ENCODE measurements at regions not wholly inside any gene's neighbourhood (a gene's known extent, or its start where the extent isn't known, plus 50 kb on each side); places are given as distances from the start of the nearest gene placed in this dataset.
A peak's percentile ranks its signal among the peaks of the same experiment; 100 is the strongest.
"Not testable (repeated sequence)": the region's sequence is repeated elsewhere in the genome, so short reads cannot be mapped to it uniquely, and the experiment has no call there.

DNA sequence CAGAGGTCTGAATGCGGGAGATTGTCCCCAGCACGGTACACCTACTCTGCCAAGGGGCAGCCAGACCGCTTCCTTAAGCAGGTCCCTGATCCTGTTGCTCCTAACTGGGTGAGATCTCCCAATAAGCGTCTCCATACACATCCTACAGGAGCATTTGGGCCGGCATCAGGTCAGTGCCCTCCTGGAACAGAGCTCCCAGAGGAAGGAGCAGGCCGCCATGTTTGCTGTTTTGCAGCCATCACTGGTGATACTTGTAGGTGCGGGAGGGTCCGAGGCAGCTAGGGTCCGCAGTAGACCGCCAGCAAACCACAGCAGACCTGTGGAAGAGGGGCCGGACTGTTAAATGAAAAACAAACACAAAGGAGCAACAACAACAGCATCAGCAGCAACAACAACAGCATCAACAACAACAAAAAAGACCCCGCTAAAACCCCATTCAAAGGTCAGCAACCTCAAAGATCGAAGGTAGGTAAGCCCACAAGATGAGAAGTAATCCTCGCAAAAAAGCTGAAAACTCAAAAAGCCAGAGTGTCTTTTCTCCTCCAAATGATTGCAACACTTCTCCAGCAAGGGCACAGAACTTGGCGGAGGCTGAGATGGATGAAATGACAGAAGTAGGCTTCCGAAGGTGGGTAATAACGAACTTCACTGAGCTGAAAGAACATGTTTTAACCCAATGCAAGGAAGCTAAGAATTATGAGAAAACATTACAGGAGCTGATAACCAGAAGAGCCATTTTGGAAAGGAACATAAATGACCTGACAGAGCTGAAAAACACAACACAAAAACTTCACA, 79.0 kb upstream of the CDH7 start:
- no peak for DNase-seq

DNA sequence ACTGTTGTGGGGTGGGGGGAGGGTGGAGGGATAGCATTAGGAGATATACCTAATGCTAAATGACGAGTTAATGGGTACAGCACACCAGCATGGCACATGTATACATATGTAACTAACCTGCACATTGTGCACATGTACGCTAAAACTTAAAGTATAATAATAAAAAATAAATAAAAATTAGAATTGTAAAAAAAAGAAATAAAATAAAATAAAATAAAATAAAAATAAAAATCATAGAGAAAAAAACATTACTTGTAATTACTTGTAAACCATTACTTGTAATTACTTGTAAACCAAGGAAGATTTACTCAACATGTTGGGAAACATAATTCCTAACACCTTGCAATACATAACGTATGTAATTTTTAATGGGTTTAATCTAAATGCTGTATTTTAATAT, 80.7 kb upstream of the CDH7 start:
- DNase-seq = not testable (repeated sequence)

DNA sequence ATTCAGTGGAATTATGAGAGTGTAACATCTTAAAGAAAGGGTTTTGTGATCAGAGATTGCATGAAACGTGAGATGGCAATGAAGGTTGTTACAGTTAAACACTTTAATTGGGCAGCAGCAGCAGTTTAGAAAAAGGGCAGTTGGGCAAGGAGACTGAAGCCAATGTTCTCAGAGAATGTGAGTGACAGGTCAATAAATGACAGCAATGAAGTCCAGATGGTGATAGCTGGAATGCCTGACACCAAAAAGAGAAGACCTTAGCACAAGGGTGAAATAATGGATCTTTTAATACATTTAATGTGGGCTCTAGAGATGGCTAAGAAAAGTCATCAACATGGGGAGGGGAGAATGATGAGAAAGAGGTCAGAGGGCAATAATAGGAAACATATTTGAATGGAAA, 89.4 kb upstream of the CDH7 start:
- no peak for DNase-seq

DNA sequence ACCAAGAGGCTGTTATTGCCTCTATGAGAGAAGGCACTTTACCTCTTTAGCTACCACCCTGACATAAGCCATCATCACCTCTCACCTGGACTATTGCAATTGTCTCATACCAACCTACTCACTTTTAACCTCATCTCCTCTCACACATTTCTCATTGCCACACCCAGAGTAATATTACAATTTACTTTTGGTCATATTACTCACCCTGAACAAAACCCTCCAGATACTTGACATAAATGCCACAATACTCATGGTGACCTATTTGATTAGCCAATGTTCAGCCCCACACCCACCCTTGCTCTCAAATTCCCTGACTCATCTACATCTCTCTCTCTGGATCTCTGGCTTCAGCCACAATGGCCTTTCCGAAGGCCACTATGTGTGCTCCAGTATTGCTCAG, 90.9 kb upstream of the CDH7 start:
- DNase-seq = no peak

DNA sequence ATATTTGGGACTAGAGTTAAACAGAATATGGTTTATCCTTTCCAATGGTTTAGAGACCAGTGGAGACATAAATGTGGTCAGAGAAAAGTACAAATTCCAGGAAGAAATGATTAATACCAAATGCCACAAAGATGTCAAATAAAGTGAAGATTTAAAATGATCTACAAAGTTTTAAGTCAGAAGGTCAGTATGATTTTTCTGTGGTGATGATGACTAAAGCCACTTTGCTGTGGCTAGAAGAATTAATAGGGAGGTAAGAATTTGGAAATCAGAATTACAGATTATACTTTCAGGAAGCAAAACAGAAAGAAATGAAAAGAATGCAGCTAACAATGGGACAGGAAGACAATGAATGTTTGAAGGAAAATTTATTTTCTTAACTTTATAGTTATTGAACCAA, 91.5 kb upstream of the CDH7 start:
- DNase-seq = no peak

DNA sequence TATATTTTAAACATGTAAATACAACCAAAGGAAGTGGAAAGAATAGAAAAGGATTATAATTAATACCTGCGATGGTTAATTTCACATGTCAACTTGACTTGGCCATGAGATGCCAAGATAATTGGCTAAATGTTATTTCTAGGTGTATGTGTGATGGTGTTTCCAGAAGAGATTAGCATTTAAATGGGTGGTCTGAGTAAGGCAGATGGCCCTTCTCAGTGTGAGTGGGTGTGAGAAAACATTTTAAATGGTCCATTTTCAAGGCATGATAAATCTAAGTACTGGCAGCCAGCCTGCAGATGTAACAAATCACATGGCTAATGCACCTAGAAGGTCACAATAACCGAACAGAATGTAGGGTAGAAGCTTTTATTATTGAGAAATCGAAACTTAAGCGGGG, 99.6 kb upstream of the CDH7 start:
- no peak for DNase-seq

DNA sequence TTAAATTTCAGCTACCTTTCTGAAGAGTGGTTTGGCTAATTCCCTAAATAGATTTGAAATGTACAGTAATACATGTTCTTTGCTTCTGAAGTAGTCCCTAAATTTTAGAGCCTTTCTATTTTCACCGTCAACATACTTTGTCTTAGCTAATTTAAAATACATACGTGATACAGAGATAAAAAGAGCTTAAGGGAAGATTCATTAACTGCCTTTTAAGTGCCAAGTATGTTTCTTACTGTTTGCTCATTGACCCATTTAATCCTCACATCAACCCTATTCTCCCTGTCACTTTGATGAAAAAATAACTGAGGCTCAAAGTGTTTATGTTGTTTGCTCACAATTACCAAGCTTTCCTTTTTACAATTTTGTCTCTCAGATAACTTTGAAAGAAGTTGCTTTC, 118.6 kb upstream of the CDH7 start:
- DNase-seq = no peak

DNA sequence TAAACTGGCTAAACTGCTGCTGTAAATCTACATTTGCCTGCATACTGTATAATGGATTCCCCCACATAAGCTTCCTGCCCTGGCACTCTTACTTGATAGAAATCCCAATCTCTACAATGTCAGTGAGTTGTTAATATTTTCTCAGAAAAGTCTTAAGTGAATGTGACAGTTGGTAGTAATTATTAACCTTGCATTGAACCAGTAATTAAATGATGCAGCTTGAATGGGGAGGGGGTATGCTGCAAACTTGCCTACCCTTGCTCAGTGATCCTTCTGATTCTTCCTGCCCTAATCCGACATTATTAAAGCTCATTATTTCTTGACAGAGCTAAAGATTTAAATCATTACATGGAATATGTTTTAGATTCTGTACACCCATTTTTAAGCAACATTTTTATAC, 119.0 kb upstream of the CDH7 start:
- no peak for DNase-seq

DNA sequence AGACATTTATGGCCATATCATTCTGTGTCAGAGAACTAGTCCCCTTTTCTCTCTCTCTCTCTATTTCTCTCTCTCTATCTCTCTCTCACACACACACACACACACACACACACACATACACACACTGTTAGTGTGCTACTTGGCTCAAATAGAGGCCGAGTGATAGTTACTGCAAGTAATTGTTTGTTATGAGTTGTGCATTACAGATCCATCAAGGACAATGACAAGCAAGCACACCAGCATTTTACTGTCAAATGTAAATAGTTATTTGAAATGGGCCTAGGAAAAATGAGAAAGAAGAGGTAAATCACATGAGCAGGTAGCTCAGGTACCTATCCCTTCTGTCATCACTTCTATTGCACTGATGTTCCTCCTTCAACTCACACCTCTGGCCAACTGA, 122.4 kb upstream of the CDH7 start:
- no peak for DNase-seq

DNA sequence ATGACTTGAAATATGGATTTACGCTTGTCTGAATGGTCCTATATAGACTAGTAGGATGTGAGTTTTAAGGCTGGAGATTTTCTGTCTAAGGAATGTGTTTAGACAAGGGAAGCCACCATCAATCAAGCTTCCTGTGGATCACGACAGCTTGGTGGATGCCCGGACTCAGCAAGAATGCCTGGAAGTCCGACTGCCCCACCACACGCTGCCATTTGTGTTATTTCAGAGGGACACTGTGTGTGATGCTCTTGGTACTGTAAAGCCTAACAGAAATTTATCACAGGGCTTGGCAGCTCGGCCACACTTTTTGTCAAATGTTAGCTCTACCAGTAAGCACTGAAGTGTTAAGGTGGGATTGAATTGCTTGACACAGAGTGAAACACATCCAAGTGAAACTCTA, 127.1 kb upstream of the CDH7 start:
- no peak for DNase-seq

DNA sequence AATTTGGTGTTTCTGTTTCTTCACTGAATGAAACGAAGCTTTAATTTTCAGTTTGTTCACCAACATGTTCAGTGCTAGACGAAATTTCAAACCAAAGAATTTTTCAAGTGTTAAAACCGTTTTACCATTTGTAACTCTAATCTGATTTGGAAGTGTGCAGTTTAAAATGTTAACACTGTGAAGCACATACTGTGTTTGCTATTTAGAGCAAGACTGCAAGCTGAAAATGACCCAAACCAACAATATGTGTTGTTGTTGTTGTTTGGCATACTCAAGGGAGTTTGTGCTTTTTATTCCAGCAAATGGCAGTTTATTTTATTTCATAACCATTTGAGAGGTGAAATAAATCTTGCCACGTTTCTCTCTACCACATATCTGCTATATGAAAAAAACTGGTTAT, 128.4 kb upstream of the CDH7 start:
- no peak for DNase-seq

DNA sequence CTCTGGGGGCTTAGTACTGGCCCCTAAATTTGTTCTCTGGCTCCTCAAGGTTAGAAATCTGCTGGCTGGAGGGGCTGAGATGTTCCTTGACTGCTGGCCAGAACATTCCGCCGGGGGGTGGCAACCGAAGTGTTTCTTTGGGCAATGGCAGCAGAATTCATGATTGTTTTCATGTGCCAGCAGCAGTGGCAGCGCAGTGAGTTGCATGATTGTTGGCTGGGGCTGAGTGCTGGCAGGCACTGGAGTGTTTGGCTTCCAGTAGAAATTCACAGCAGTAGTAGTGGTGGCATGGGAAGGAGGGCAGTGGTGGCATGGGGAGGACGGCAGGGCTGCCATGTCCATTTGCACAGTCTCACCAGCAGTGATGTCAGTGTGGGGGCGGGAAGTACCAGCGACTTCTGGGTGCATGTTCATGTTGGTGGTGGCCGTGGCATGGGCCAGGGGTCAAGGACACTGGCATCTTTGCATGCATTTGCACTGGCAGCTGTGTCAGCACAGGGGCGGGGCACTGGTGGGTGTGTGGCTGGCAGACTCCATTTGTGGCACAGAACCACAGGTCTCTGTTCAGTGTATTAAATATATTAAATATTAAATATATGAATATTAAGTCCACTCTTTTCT, 130.6 kb upstream of the CDH7 start:
- no peak for DNase-seq

DNA sequence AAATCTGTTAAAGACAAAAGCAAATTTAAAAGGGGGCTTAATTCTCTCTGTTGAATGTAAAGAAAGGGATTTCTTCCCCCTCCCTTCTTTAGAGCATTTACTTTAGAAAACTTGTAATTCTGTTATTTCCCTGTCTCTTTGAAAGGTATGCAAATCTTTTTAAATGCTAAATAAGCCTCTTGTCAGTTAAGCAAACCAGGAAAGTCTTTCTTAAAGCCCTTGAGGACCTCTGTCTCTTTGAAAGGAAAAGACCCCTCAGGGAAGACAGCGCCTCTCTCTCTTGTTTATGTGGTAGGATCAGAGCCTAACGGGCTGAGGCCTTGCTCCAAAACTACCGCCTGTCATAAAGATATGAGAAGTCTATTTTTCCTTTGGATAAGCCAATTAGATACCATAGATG, 139.9 kb upstream of the CDH7 start:
- DNase-seq = no peak

DNA sequence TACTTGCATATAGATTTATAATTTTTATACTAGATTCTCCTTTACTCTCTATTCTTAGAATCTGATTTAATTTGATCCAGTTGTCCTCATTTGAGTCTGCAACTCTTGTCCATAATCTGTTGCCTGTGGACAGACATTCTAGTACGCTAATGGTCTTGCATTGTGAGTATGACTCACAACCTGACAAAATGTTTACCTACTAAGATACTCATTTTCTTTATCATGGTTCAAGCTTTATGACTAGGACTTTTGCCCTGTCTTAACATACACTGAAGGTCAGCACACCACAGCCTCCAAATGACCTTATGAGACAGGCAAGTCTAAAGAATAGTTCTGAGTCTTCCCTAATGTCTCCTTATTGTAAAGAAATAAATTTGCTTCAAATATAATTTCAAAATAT, 142.3 kb upstream of the CDH7 start:
- no peak for DNase-seq

DNA sequence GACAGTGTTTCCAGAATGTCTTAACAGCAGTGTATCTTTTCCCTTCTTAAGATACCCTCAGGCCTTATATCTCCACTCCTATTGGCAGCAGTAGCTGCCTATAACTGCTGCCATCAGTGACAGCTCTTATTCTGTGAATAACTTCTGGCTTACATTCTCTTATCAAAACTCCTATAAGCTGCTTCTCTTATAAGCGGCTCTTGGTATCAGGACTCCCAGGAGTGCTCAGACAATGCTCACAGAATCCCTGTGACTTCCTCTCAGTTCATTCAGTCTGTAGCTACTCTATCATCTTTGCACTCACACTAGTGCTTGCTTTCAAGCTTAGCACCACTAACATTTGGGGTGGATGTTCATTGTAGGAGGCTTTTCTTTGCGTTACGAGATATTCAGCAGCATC, 143.7 kb upstream of the CDH7 start:
- no peak for DNase-seq

DNA sequence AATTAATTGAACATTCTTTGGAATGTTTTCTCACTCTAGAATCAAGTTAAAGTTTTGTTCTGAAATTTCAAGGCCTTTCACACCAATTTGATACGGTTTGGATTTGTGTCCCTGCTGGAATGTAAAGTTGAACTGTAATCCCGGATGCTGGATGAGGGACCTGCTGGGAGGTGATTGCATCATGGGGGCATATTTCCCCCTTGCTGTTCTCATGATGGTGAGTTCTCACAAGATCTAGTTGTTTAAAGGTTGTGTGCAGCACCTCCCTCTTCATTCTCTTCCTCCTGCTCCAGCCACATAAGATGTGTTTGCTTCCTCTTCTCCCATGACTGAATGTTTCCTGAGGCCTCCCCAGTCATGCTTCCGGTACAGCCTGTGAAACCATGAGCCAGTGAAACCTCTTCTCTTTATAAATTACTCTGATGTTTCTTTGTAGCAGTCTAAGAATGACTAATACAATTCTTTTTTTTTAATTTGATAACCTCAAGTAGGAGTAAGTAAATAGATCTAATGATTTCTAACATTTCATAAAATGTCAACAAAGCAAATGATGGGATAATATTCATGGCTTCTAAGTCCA, 144.2 kb upstream of the CDH7 start:
- no peak for DNase-seq

DNA sequence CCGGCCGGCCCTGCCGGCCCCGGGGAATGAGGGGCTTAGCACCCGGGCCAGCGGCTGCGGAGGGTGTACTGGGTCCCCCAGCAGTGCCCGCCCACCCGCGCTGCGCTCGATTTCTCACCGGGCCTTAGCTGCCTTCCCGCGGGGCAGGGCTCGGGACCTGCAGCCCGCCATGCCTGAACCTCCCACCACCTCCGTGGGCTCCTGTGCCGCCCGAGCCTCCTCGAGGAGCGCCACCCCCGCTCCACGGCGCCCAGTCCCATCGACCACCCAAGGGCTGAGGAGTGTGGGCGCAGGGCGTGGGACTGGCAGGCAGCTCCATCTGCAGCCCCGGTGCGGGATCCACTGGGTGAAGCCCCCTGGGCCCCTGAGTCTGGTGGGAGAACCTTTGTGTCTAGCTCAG, 145.5 kb upstream of the CDH7 start:
- DNase-seq = not testable (repeated sequence)

DNA sequence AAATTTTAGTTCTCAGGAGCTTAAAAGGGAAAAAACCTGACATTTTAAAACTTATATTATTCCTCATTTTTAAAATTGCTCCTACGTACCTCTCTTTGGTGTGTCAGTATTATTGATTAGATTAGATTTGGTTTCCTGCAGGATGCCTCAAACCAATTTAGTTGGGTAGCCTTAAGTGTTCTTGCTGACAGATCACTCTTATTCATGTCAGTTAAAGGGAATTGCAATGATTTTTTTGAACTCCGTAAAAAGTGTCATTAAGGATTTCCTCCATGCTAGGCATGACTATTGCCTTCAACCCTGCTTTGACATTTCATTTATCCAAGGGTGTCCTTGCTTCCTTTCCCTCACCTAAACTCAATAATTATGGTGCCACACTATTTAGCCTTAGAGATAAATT, 149.0 kb upstream of the CDH7 start:
- DNase-seq = no peak

DNA sequence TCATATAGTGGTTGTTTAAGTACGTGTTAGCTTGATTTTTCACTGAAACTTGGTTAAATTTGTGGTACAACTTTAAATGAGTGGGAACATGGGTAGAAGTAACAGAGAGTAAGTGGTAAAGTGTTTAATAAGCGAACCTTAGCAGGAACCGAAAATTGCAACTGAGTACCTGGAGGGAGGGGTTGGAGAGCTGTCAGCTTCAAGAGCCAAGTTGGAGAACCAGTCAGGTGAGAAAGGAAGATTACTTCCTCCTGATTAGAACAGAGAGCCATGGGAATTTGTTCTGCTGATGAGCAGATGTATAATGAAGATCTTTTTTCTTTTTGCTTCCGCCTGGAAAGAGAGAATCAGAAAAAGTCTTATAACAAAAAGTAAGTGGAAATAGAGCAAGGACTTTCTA, 158.4 kb upstream of the CDH7 start:
- no peak for DNase-seq

DNA sequence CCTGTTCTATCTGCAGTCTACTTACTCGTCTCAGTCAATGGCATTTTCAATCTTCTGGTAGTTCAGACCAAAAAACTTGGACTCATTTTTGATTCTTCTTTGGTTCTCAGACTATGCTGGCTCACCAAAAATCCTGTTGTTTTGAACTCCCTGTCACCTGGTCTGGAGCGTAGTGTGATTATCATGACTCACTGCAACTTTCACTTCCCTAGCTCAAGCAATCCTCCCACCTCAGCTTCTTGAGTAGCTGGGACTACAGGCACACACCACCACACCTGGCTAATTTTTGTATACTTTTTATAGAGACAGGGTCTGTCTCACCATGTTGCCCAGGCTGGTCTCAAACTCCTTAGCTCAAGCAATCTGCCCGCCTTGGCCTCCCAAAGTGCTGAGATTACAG, 163.3 kb upstream of the CDH7 start:
- no peak for DNase-seq

DNA sequence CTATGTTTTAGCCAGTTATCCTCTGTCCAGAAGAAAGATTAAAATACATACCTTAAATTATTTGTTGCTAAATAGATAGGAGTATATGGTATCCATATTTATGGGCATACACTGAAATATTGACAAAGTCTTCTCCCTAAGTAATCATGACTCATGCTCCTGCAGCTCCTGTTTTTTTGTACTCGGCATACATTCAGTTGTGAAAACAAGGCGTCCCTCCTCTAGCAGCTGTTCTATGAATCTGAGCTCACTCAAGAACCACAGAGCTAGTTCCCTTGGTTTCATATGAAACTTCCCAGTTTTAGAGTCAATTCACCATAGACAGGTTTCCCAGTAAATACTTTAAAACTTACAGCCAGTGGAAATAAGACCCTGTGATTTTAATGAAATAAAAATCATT, 168.7 kb upstream of the CDH7 start:
- not testable (repeated sequence) for DNase-seq

DNA sequence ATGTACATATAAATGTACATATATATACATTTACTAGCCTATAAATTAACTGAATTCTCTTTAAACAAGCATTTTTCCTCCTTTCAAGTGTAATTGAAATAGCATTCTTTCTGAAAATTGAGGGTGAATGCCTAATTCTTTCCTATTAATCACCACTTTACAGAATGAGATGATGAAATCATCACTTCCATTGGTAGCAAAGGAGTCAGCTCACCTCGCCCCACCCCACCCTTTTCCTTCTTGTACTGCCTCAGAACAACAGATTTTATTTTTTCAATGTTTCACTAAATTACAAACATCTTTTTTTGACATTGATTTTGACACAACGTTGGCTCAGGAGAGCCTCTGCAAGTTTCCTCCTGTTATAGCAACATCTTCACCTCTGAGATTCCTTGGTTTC, 181.9 kb upstream of the CDH7 start:
- no peak for DNase-seq

DNA sequence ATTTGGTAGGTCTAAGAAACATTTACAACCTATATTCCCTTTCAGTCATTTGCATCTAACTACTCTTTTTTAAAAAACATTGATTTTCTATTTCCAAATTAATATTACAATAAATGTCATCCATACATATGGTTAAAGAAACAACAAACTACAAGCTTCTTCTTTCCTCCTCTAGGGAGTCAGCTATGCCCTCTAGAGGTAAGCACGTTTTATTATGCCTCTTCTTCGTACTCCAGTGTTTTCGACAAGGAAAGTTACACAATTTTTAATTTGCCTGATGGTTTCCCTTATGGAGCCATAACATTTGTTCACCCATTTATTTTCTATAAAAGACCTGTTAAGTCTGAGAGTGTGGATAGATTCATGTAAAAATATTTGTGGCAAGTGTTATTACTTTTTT, 183.4 kb upstream of the CDH7 start:
- peak in 1 of 2 experiments; percentile 6 for DNase-seq

DNA sequence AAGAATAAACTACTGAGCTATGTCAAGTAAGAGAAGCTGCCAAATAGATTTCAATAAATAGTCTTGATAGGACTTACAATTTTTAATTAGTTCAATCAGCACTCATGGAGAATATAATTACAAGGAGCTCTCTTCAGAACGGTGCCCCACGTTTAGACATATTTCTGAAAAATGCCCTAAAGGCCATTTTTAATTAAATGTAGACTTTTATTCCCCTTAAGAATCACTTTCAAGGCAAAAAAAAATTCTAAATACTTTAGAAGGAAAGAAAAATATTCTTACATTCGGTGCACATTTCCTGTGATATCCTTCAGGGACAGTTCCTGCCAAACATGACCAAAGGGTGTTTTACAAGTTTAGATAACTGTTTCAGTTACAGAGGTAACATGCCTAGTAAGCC, 202.5 kb upstream of the CDH7 start:
- no peak for DNase-seq

DNA sequence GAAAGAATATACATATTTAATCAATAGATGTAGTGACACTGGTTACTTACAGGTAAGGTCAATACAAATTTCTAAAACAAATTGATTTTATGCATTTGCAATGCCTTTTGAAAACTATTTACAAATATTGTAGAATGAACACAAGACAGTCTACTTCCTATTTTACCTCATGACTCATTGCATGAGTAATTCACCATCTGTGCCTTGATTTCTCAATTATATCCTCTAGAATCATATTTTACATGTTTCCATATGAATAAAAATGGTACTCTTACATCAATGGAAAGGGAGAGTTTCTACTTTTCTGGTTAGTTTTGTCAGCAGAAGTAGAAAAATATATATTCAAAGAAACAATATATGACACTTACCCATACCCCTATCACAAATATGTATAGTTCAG, 203.8 kb upstream of the CDH7 start:
- DNase-seq = no peak
